ENCODE measurements at regions not wholly inside any gene's neighbourhood (a gene's known extent, or its start where the extent isn't known, plus 50 kb on each side); places are given as distances from the start of the nearest gene placed in this dataset.

DNA sequence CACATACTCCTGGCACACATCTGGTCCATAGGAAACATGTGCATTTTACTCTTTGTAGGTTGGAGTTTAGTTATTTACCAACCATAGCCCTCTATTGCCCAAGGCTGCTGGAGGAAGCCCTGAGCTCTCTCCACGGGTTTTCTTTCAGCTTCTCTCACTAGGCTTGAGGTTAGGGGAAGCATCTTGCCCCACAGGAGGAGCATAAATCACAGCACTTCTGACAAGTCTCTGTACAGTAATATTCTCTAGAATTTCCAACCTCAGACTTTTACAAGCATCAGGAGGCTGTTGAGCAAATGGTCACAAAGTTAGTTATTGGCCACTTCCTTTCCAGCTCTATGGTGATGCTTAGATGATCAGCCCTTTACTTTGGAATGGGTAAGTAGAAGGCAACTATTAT is 122.9 kb upstream of the GLI3 start:
- TF ChIP-seq, protein P1, sequence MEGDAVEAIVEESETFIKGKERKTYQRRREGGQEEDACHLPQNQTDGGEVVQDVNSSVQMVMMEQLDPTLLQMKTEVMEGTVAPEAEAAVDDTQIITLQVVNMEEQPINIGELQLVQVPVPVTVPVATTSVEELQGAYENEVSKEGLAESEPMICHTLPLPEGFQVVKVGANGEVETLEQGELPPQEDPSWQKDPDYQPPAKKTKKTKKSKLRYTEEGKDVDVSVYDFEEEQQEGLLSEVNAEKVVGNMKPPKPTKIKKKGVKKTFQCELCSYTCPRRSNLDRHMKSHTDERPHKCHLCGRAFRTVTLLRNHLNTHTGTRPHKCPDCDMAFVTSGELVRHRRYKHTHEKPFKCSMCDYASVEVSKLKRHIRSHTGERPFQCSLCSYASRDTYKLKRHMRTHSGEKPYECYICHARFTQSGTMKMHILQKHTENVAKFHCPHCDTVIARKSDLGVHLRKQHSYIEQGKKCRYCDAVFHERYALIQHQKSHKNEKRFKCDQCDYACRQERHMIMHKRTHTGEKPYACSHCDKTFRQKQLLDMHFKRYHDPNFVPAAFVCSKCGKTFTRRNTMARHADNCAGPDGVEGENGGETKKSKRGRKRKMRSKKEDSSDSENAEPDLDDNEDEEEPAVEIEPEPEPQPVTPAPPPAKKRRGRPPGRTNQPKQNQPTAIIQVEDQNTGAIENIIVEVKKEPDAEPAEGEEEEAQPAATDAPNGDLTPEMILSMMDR (IDR thresholded peaks at IDR 0.05), result no peak
- TF ChIP-seq POLR2A (IDR thresholded peaks at IDR 0.05), result no peak

Data from heart left ventricle (tissue), 13 donors.